NCI-H748 (cell line): ENCODE measurements at regions not wholly inside any gene's neighbourhood (a gene's known extent, or its start where the extent isn't known, plus 50 kb on each side); places are given as distances from the start of the nearest gene placed in this dataset.

ENCODE experiments used
- DNase-seq: peaks from one replicate; lab custom pipeline; 2025; ENCODE audit not compliant: unreplicated experiment; lab: John Stamatoyannopoulos, UW

DNA sequence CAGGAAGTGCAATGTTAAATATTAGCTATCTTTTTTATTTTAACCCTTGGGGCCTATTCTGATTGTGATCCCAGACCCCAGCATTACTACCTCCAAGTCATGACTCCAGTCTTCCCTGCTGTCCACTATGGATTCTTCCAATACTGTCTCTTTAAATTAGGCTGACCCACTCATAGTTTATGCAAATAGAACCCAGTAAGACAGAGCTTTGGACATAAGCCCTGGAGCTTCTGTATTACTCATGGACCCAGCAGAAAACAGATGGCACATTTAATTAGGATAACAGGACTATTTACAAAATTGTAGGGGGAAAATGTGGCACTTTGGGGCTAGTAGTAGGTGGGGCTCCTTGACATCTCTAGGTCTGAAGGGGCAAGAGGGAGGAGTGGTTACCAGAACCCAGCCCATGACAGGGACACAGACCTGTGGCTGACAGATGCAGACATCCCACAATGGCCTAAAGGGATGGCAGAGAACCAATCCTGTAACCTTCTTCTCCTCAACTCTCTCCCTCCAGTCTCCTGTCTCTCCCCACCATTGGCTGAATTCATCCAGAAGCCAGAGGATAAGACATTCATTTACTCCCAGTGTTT, 233.5 kb downstream of the OMA1 start:
- DNase-seq = no peak

DNA sequence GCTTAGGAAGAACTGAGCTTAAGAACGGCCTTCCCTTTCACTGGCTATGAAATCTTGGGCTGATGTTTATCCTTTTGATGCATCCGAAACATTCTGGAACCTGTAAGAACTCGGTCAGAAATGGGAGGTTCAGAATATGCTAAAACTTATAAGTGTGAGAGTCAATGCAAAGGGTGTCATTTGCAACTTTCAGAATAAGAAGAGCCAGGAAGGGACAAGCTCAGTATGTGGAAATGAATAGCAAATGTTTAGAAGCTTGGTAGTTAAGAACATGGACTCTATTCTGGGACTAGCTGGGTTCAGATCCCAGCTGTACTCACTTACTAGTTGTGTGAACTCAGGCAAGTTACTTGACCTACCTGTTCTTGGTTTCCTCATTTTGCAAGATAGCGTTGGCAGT, 234.1 kb downstream of the OMA1 start:
- DNase-seq = no peak

DNA sequence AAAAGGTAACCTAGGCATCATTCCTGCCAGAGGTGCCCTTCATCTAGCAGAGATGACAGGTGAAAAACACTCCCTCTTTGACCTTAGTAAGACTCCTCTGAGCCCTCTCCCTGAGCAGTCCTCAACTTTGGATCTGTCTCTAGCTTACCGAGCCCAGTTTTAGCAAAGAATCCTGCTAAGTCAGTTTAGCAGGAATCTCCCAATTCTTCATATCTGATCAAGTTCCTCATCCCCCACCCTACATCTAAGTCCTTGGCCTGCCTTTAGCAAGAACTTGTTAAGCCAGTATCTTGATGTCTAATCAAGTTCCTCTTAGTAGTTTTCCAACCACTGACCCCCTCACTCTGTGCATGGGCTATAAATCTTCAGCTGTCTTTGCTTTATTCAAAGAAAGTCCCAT, 235.6 kb downstream of the OMA1 start:
- DNase-seq = no peak

GRCh38 chr1:58310469-58310868, 236.1 kb downstream of the OMA1 start:
- no peak for DNase-seq

GRCh38 chr1:58308206-58308605, 238.3 kb downstream of the OMA1 start:
- no peak for DNase-seq

DNA sequence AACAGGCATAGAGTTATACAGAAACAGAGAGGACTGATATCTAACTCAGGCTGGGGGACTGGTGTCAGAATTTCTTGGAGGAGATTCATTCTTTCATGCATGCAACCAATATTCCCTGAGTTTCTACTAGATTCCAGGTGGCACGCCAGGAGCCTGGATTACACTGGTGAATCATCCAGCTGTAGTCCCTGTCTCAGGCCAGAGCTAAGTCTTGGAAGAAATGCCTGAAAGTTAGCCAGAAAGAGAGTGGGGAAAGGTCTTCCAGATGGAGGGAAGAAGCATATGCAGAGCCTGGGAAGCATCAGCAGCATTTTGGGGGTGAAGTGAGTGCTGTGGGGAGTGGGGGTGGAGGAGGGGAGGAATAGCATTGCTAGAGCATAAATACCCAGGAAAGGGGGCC, 239.1 kb downstream of the OMA1 start:
- no peak for DNase-seq

- DNase-seq = no peak
Observed at GRCh38 chr1:58305622-58306021, 240.9 kb downstream of the OMA1 start.

- no peak for DNase-seq
Observed at GRCh38 chr1:58304346-58304975, 242.1 kb downstream of the OMA1 start.

DNA sequence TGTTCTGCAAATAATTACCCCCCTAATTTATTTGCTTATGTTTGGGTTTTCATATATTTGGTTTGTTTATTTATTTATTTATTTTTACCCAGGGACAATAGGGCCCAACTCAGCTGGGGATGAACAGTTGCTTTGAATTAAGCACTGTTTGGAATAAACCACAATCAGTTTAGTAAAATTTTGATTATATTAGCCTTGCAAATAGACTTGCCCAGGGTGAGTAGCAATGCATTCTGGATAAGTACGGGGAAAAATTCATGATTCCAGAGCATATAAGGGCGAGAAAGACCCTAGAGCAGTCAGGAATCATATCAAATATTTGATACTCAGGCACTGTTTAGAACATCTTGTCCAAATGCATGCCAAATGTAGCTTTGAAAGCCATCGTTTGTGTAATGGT, 242.7 kb downstream of the OMA1 start:
- DNase-seq = no peak

GRCh38 chr1:58293388-58293787, 253.1 kb downstream of the OMA1 start:
- DNase-seq = no peak

GRCh38 chr1:58290685-58291372, 255.7 kb downstream of the OMA1 start:
- DNase-seq = no peak

DNA sequence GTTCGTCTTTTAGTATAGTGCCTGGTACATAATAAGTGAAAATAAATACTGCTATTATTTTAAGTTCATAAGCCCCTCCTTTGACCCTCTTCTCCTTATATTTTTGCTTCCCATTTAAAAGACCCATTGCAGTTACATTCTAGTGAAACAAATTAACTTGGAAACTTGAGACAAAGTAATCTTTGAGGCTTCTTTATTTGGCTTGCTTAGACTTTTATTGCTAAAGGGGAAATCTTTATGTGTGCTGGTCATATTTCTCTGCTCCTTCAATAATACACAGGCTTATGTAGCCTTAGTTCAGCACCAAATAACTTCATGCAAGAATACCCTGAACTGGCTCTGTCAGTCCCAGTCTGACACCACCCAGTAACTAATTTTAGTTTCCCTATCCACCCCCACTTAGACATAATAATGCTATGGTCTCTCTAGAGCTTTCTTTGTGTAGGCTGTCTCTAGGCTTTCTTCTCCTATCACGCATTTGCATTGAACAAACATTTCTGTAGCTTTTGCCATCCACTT, 257.8 kb downstream of the OMA1 start:
- DNase-seq = no peak

GRCh38 chr1:58287894-58288623, 258.5 kb downstream of the OMA1 start:
- DNase-seq = no peak

GRCh38 chr1:58284225-58284510, 262.4 kb downstream of the OMA1 start:
- no peak for DNase-seq

DNA sequence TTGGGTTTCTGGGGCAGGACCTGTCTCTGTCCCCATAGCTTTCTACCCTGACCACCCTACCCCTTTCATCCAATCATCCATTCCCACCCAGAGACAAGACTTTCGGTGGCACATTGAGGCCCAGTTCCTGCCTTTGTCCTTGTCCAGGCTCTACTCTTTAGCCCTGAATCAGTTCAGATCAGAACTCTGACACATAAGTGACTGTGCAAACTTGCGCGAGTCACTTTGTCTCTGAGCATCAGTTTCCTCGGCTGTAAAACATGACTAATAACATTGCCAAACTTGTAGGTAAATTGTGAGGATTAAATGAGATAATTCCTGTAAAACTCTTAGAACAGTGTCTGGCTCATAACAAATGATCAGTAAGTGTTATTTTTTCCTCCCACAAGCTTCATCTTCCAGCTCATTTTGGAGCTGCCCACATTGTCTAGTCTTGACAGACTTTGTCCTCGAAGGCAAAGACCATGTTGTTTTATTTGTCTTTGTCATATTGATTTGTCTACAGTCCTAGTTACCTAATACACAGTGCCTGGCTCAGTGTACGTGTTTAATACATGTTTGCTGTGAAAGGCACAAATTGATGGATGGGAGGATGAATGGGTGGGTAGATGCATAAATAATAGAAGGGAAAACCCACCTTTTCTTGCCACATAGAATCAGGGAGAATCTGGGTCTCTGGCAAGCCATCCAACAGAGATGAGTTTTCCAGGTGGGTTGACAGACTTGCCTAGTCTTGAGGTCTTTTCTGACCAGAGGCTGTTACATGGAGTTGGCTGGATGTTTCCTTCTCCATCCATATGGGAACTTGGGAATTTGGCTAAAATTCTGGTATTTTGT, 262.9 kb downstream of the OMA1 start:
- DNase-seq = no peak

GRCh38 chr1:58282623-58283387, 263.7 kb downstream of the OMA1 start:
- DNase-seq = no peak

DNA sequence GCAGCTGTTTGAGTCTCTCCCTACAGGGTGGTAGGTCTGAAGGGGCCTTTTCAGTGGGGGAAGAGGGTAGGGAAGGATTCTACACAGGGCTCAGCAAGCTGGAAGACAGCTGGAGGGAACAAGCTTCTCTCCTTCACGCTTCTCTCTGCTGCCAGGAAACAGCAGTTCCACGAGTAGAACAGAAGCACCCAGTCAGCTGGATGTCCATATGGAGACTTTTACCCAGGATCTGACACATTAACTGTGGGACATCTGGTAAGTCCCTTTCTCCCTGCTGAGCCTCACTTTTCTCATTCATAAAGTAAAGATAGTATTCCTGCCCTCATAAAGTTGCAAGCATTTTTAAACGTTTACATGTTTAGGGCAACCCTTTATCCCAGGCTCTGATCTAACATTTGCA, 280.3 kb downstream of the OMA1 start:
- no peak for DNase-seq

- DNase-seq = no peak
Observed at GRCh38 chr1:58264462-58264861, 282.1 kb downstream of the OMA1 start.

DNA sequence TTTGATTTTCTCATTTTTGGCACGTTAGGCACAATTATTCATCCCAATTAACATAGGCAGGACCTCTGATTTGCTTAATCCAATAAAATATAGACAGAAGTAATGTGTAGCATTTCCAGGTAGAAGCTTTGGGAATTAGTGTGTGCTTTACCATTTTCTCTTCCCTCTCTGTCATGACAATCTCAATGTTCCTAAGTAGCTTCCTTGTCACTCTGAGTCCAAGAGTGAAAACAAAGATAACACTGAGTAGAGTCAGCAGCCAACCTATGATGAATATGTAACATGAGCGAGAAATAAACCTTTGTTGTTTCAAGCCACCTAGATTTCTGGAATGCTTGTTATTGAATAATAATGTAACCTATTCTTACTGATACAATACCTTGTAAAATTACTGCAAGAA, 283.8 kb downstream of the OMA1 start:
- no peak for DNase-seq

GRCh38 chr1:58258082-58258481, 288.4 kb downstream of the OMA1 start:
- DNase-seq = no peak
